GM19324 (cell line): ENCODE measurements at regions not wholly inside any gene's neighbourhood (a gene's known extent, or its start where the extent isn't known, plus 50 kb on each side); places are given as distances from the start of the nearest gene placed in this dataset.

Experiments used
- ATAC-seq: cut with Tn5 transposase; IDR thresholded peaks from one replicate; pipeline ENCODE4 v1.9.1; 2021; ENCODE audit warnings: mild to moderate bottlenecking, moderate library complexity; ENCODE audit not compliant: unreplicated experiment, low FRiP score

DNA sequence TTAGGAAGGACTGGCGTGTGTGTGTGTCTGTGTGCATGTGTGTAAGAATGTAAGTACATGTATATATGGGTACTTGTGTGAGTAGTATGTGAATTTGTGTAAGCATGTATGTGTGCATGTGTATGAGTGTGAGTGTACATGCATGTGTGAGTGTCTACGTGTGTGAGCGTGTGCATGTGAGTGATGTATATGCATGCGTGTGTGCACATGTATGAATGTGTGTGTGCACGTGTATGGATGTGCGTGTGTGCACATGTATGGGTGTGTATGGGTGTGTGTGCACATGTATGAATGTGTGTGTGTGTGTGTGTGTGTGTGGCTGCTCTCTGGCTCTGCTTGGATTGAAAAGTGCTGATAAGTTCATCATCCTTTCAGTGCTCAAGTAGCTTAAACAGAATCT lies 154.5 kb downstream of the TENT4A start:
- ATAC-seq = no peak

- ATAC-seq = no peak
Observed at GRCh38 chr5:6868171-6868570, 154.9 kb downstream of the TENT4A start.

GRCh38 chr5:6868575-6869215 lies 155.5 kb downstream of the TENT4A start:
- no peak for ATAC-seq

DNA sequence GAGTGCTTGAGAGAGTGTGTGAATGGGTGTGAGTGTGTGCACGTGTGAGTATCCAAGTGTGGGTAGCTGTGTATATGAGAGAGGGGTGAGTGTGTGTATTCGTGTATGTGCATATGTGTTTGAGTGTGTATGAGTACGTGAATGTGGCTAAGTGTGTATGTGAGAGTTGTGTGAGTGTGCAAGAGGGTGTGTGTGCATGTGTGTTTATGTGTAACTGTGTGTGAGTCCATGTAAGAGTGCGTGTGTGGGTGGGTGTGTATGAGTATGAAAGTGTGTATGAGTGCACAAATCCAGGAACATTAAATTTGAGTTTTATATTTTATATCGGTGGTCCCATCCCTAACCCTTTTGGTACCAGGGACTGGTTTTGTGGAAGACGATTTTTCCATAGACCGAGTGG lies 156.4 kb downstream of the TENT4A start:
- ATAC-seq = no peak

DNA sequence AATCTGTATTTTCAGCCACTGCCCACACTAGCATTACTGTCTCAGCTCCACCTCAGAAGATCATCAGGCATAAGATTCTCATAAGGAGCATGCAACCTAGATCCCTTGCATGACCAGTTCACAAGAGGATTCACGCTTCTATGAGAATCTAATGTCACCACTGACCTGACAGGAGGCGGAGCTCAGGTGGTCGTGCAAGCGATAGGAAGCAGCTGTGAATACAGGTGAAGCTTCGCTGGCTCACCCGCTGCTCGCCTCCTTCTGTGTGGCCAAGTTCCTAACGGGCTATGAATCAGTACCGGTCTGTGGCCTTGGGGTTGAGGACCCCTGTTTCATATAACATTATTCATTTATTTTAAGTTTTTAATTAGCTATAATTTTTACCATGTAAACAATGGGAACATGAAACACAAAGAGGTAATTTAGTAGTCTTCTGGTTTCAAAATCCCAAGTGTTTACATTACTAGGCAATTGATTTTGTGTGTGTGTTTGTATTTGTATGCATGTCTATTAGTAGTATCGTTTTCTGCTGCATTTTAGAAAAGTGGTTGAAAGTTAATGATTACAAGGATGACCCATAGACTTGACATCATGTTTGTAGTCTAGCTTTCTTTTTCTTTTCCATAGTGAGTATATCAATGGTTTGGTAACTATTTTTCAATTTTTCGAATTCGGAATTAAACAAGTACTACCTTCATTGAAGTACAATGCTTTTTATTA lies 159.4 kb downstream of the TENT4A start:
- no peak for ATAC-seq

- ATAC-seq = no peak
Observed at GRCh38 chr5:6873359-6873758, 160.1 kb downstream of the TENT4A start.

- ATAC-seq = no peak
Observed at GRCh38 chr5:6875376-6875775, 162.1 kb downstream of the TENT4A start.

- no peak for ATAC-seq
Observed at GRCh38 chr5:6877986-6878828, 165.0 kb downstream of the TENT4A start.

- no peak for ATAC-seq
Observed at GRCh38 chr5:6885581-6885980, 172.3 kb downstream of the TENT4A start.

DNA sequence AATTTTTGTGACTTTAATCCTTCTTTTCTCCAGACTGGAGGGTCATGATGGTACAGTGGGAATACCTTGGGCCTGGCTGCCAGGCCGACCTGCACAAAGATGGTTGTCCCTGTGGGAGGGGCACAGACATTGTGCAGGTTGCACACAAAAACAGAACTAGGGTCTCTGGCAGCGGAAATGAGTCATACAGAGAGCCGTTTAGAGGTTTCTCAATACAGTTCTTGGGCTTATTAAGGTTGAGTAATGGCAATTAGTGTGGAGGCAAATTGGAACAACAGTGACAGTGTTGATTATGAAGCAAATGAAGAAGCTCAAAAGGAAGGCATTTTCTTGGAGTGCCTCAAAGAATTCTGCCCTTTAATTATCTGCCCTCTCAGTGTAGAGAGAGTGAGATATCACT lies 173.6 kb downstream of the TENT4A start:
- no peak for ATAC-seq

GRCh38 chr5:6889030-6889429 lies 175.8 kb downstream of the TENT4A start:
- ATAC-seq = no peak

- no peak for ATAC-seq
Observed at GRCh38 chr5:6899221-6899620, 186.0 kb downstream of the TENT4A start.

DNA sequence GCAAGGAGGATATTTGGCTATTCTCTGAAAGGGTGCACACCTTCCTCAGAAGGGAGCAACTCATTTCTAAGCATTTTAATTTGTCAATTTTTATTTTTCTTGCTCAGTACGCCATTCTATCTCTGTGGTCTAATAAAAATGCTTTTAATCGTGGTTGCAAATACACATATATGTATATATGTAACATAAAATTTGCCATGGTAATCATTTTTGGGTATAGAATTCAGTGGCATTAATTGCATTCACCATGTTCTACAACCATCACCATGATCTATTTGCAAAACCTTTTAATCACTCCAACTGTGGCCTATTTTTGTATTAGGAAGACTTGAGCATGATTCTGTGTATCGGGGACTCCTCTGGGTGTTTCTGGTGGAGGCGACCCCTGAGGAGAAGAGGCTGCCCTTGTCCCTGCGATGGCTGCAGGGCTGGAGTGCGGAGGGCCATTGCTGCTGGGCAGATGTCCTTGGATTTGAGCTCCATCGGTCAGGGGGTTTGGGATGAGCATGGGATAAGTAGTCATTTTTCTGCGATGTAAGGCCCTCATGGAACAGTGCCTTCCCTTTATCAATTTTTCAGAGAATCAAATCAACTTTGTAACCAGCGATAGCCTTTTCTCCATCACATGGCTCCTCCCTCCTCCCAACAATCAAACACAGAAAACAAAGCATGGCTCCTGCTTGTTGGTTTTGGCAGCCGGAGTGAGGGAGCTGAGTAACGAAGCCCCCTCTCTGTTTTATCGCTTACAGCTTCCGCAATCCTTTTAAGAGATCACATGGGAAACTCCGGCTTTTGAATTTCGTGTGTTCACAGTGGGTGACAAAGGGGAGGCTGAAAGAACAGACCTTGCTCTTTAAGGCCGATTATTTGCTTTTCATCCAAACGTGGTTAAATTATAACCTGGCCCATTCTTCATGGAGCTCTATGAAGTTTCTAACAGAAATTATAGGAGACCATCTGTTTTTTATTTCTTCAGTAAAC lies 187.3 kb downstream of the TENT4A start:
- ATAC-seq = no peak

GRCh38 chr5:6902094-6902493 lies 188.9 kb downstream of the TENT4A start:
- ATAC-seq = no peak

DNA sequence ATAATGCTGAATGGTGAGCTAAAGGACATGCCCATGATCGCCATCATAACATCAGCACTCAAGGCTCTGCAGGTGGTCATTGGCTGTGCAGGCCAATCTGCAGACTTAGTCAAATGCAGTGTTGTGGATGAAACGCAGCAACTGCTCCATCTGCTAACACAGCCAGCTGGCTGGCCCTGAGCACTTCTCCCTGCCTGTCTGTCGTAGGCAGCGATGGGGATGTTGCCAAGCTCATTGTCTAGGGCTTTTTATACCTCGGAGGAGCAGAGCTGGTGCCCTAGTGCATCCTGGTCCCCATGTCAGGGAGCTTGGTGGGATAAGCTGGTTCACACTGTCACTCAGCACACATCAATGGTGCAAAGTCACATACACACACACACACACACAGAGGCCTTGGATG lies 189.4 kb downstream of the TENT4A start:
- no peak for ATAC-seq

GRCh38 chr5:6903934-6904333 lies 190.7 kb downstream of the TENT4A start:
- ATAC-seq = no peak

DNA sequence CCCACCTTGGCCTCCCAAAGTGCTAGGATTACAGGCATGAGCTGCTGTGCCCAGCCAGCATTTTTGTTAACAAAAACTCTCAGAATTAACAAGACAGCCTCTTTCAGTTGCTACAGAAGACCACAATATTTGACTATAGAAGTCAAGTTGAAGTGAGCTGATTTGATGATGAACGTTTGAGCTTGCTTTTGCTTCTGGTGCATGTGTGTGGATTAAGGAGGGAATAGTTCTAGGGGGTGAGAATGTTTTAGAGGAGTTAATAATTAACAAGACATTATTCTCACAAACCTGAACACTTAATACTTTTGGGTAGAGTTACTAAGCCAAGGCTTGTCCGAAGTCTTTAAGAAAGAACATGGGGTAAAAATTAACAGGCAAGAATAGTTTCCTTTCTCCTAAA lies 191.6 kb downstream of the TENT4A start:
- no peak for ATAC-seq

- ATAC-seq = no peak
Observed at GRCh38 chr5:6905423-6905822, 192.2 kb downstream of the TENT4A start.

GRCh38 chr5:6905883-6906282 lies 192.7 kb downstream of the TENT4A start:
- ATAC-seq = no peak

- no peak for ATAC-seq
Observed at GRCh38 chr5:6907320-6907918, 194.2 kb downstream of the TENT4A start.
